WTC11 (cell line): ENCODE measurements at regions not wholly inside any gene's neighbourhood (a gene's known extent, or its start where the extent isn't known, plus 50 kb on each side); places are given as distances from the start of the nearest gene placed in this dataset.

Experiments
- ATAC-seq: fragments of 200-7000 bp; cut with Tn5 transposase; 2 replicates; pipeline ENCODE4 v1.10.0; 2021; ENCODE audit warnings: mild to moderate bottlenecking, moderate library complexity
- CTCF ChIA-PET: fragments of 300-600 bp; sonication (Branson Sonifier 250); formaldehyde crosslinking; loops from one replicate; lab custom pipeline; 2021; ENCODE audit warnings: antibody characterized with exemption; lab: Charles Lee
- POLR2A ChIA-PET: fragments of 350-600 bp; sonication (Branson Sonifier 250); formaldehyde crosslinking; loops from one replicate; lab custom pipeline; 2021; ENCODE audit warnings: antibody characterized with exemption; lab: Charles Lee
- DNase-seq: peaks from one replicate; pipeline ENCODE4 v3.0.0; 2021; ENCODE audit warnings: low spot score
- H3K27ac Mint-ChIP-seq: 2 replicates; pipeline ENCODE4 v1.8.0; 2021; ENCODE audit warnings: mixed read lengths
- H3K27me3 Mint-ChIP-seq: 2 replicates; pipeline ENCODE4 v1.8.0; 2021; ENCODE audit warnings: low read depth, mild to moderate bottlenecking, moderate library complexity, mixed read lengths
- H3K36me3 Mint-ChIP-seq: 2 replicates; pipeline ENCODE4 v1.8.0; 2021; ENCODE audit warnings: mixed read lengths
- H3K4me1 Mint-ChIP-seq: 2 replicates; pipeline ENCODE4 v1.8.0; 2022; ENCODE audit warnings: mixed read lengths
- H3K4me3 Mint-ChIP-seq: 2 replicates; pipeline ENCODE4 v1.8.0; 2021; ENCODE audit warnings: mild to moderate bottlenecking, moderate library complexity, mixed read lengths
- H3K9me3 Mint-ChIP-seq: 2 replicates; pipeline ENCODE4 v1.8.0; 2021; ENCODE audit warnings: mixed read lengths
- CBFB ChIP-seq: sonication (generic); formaldehyde crosslinking; IDR thresholded peaks from 2 replicates; pipeline ENCODE4 v1.8.1; 2022; ENCODE audit warnings: mild to moderate bottlenecking, low read depth, missing genetic modification reagents
- ELF4 ChIP-seq: sonication (generic); formaldehyde crosslinking; IDR thresholded peaks from 2 replicates; pipeline ENCODE4 v1.8.1; 2022; ENCODE audit warnings: low read depth, mild to moderate bottlenecking, moderate library complexity, missing genetic modification reagents
- EMX1 ChIP-seq: fragments of 250-450 bp; sonication (Bioruptor Pico); IDR thresholded peaks from 2 replicates; pipeline ENCODE4 v1.8.0; 2021; ENCODE audit warnings: mild to moderate bottlenecking
- GRHL2 ChIP-seq: fragments of 250-450 bp; sonication (Bioruptor Pico); IDR thresholded peaks from 2 replicates; pipeline ENCODE4 v1.8.0; 2022; ENCODE audit warnings: mild to moderate bottlenecking, moderate library complexity; ENCODE audit not compliant: insufficient replicate concordance, severe bottlenecking
- HMGA2 ChIP-seq: fragments of 250-450 bp; sonication (Bioruptor Pico); IDR thresholded peaks from 2 replicates; pipeline ENCODE4 v1.4.0; 2021; ENCODE audit warnings: mild to moderate bottlenecking, moderate library complexity
- MYBL2 ChIP-seq: sonication (generic); formaldehyde crosslinking; IDR thresholded peaks from 2 replicates; pipeline ENCODE4 v1.8.1; 2023; ENCODE audit warnings: mild to moderate bottlenecking, moderate library complexity, missing genetic modification reagents
- NR1H2 ChIP-seq: sonication (generic); formaldehyde crosslinking; IDR thresholded peaks from 2 replicates; pipeline ENCODE4 v1.9.0; 2021; ENCODE audit warnings: mild to moderate bottlenecking, moderate library complexity, missing genetic modification reagents
- NR3C1 ChIP-seq: sonication (generic); formaldehyde crosslinking; conservative IDR thresholded peaks from 2 replicates; pipeline ENCODE4 v1.8.1; 2023; ENCODE audit warnings: low read depth, mild to moderate bottlenecking, missing genetic modification reagents
- TEAD4 ChIP-seq: sonication (generic); formaldehyde crosslinking; IDR thresholded peaks from 2 replicates; pipeline ENCODE4 v1.8.0; 2022; ENCODE audit warnings: mild to moderate bottlenecking, missing genetic modification reagents
- ZBTB21 ChIP-seq: sonication (generic); formaldehyde crosslinking; IDR thresholded peaks from 2 replicates; pipeline ENCODE4 v1.8.1; 2023; ENCODE audit warnings: mild to moderate bottlenecking, missing genetic modification reagents, borderline replicate concordance
- ZNF219 ChIP-seq: sonication (generic); formaldehyde crosslinking; IDR thresholded peaks from 2 replicates; pipeline ENCODE4 v1.8.0; 2023; ENCODE audit warnings: missing genetic modification reagents, mild to moderate bottlenecking, borderline replicate concordance
- ZNF416 ChIP-seq: fragments of 250-450 bp; sonication (Bioruptor Pico); IDR thresholded peaks from 2 replicates; pipeline ENCODE4 v1.9.0; 2021; ENCODE audit warnings: mild to moderate bottlenecking, inconsistent platforms
- ZNF671 ChIP-seq: fragments of 250-450 bp; sonication (Bioruptor Pico); IDR thresholded peaks from 2 replicates; pipeline ENCODE4 v1.8.0; 2021; ENCODE audit warnings: mild to moderate bottlenecking
- TF ChIP-seq, protein P1 (sequence below): sonication (generic); formaldehyde crosslinking; IDR thresholded peaks from 2 replicates; pipeline ENCODE4 v1.8.0; 2022; ENCODE audit warnings: mild to moderate bottlenecking, missing genetic modification reagents
- TF ChIP-seq, protein P2 (sequence below): fragments of 250-450 bp; sonication (Bioruptor Pico); IDR thresholded peaks from 2 replicates; pipeline ENCODE4 v1.9.0; 2021; ENCODE audit warnings: moderate library complexity, mild to moderate bottlenecking, inconsistent platforms, borderline replicate concordance
- TF ChIP-seq, protein P3 (sequence below): sonication (generic); formaldehyde crosslinking; conservative IDR thresholded peaks from 2 replicates; pipeline ENCODE4 v1.8.1; 2023; ENCODE audit warnings: mild to moderate bottlenecking, low read depth, missing genetic modification reagents, moderate library complexity
- TF ChIP-seq, protein P4 (sequence below): fragments of 250-450 bp; sonication (Bioruptor Pico); IDR thresholded peaks from 2 replicates; pipeline ENCODE4 v1.9.0; 2021; ENCODE audit warnings: mild to moderate bottlenecking
- TF ChIP-seq, protein P5 (sequence below): sonication (generic); formaldehyde crosslinking; IDR thresholded peaks from 2 replicates; pipeline ENCODE4 v1.8.1; 2023; ENCODE audit warnings: mild to moderate bottlenecking, moderate library complexity, missing genetic modification reagents
- TF ChIP-seq, protein P6 (sequence below): fragments of 200-600 bp; IDR thresholded peaks from 2 replicates; pipeline ENCODE4 v1.8.0; 2022; ENCODE audit warnings: antibody characterized with exemption
- TF ChIP-seq, protein P7 (sequence below): sonication (generic); formaldehyde crosslinking; conservative IDR thresholded peaks from 2 replicates; pipeline ENCODE4 v1.8.1; 2022; ENCODE audit warnings: mild to moderate bottlenecking, missing genetic modification reagents
- TF ChIP-seq, protein P8 (sequence below): sonication (generic); formaldehyde crosslinking; IDR thresholded peaks from 2 replicates; pipeline ENCODE4 v1.8.1; 2023; ENCODE audit warnings: mild to moderate bottlenecking, missing genetic modification reagents, moderate library complexity
- TF ChIP-seq, protein P9 (sequence below): sonication (generic); formaldehyde crosslinking; IDR thresholded peaks from 2 replicates; pipeline ENCODE4 v1.8.0; 2022; ENCODE audit warnings: missing genetic modification reagents

DNA sequence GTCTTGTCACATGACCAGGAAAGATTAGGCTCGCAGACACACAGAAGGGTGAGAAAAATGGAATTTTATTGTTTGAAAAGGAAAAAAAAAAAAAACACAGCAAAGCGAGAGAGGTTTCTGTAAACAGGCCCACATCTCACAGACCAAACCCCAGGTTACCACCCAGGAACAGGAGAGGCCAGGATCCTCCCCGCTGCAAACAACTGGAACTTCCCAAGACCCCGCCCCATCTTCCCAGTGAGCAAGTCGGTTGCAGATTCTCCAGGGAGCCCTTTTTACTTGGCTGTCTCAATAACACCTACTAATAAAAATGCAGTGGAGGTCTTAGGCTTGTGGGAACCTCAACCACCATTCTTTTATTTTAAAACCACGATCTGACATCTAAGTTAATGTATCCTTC is 84.7 kb upstream of the ETS2 start:
- peak; percentile 19 for DNase-seq
- peaks cover 9% of the 10 kb centered on the region for H3K4me1 Mint-ChIP-seq
- H3K4me3 Mint-ChIP-seq, result no peak overlapping the region
- H3K36me3 Mint-ChIP-seq, result peaks cover 13% of the 10 kb centered on the region
- H3K9me3 Mint-ChIP-seq, result peaks cover 24% of the 10 kb centered on the region
- no peaks in the 10 kb centered on the region for H3K27me3 Mint-ChIP-seq
- no peak overlapping the region for H3K27ac Mint-ChIP-seq
- ChIA-PET POLR2A (no interaction called here), CTCF (interaction anchor here (1.2 to 2.1 kb wide), 3 partner anchors 30 to 405 kb away, joined by 3 to 5 read pairs (median 4); no protein-coding TSS in a partner anchor)
- ATAC-seq, result peak; percentile 53; the same call in 1 of the 2 replicates
- TF ChIP-seq, protein P1, sequence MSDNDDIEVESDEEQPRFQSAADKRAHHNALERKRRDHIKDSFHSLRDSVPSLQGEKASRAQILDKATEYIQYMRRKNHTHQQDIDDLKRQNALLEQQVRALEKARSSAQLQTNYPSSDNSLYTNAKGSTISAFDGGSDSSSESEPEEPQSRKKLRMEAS (CRISPR knock-in tag), result no peak
- TF ChIP-seq ZBTB21 (CRISPR knock-in tag) (no peak), HMGA2 (CRISPR knock-in tag) (no peak), MYBL2 (CRISPR knock-in tag) (no peak), EMX1 (no peak)
- TF ChIP-seq, protein P2, sequence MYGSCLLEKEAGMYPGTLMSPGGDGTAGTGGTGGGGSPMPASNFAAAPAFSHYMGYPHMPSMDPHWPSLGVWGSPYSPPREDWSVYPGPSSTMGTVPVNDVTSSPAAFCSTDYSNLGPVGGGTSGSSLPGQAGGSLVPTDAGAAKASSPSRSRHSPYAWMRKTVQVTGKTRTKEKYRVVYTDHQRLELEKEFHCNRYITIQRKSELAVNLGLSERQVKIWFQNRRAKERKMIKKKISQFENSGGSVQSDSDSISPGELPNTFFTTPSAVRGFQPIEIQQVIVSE (CRISPR knock-in tag), result no peak

DNA sequence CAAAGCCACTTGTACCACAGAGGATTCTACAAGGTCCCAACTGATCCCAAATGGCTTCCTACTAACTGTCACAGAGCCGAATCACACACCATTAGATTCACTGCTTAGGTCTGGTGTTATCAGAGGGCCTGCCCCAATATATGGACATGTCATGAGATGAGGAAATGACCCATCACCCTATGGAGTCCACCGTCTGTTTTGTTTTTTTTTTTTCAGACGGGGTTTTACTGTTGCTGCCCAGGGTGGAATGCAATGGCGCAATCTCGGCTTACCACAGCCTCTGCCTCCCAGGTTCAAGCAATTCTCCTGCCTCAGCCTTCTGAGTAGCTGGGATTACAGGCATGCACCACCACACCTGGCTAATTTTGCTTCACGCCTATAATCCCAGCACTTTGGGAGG is 83.8 kb upstream of the ETS2 start:
- H3K4me1 Mint-ChIP-seq, result peaks cover 9% of the 10 kb centered on the region
- no peak overlapping the region for H3K27ac Mint-ChIP-seq
- H3K27me3 Mint-ChIP-seq, result no peaks in the 10 kb centered on the region
- peaks cover 25% of the 10 kb centered on the region for H3K9me3 Mint-ChIP-seq
- ChIA-PET CTCF (interaction anchor here (1.0 to 2.1 kb wide), 3 partner anchors 10 to 404 kb away, joined by 3 to 5 read pairs (median 4); no protein-coding TSS in a partner anchor), POLR2A (no interaction called here)
- DNase-seq (no peak), ATAC-seq (no peak)
- no peak overlapping the region for H3K4me3 Mint-ChIP-seq
- peaks cover 13% of the 10 kb centered on the region for H3K36me3 Mint-ChIP-seq
- TF ChIP-seq, protein P3, sequence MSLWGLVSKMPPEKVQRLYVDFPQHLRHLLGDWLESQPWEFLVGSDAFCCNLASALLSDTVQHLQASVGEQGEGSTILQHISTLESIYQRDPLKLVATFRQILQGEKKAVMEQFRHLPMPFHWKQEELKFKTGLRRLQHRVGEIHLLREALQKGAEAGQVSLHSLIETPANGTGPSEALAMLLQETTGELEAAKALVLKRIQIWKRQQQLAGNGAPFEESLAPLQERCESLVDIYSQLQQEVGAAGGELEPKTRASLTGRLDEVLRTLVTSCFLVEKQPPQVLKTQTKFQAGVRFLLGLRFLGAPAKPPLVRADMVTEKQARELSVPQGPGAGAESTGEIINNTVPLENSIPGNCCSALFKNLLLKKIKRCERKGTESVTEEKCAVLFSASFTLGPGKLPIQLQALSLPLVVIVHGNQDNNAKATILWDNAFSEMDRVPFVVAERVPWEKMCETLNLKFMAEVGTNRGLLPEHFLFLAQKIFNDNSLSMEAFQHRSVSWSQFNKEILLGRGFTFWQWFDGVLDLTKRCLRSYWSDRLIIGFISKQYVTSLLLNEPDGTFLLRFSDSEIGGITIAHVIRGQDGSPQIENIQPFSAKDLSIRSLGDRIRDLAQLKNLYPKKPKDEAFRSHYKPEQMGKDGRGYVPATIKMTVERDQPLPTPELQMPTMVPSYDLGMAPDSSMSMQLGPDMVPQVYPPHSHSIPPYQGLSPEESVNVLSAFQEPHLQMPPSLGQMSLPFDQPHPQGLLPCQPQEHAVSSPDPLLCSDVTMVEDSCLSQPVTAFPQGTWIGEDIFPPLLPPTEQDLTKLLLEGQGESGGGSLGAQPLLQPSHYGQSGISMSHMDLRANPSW (CRISPR knock-in tag), result no peak
- TF ChIP-seq NR3C1 (CRISPR knock-in tag) (no peak), CBFB (CRISPR knock-in tag) (no peak), ELF4 (CRISPR knock-in tag) (no peak), ZNF671 (CRISPR knock-in tag) (no peak), ZNF416 (CRISPR knock-in tag) (no peak), TEAD4 (CRISPR knock-in tag) (no peak), ZNF219 (no peak), GRHL2 (CRISPR knock-in tag) (no peak), EMX1 (no peak), NR1H2 (CRISPR knock-in tag) (no peak)
- TF ChIP-seq, protein P4, sequence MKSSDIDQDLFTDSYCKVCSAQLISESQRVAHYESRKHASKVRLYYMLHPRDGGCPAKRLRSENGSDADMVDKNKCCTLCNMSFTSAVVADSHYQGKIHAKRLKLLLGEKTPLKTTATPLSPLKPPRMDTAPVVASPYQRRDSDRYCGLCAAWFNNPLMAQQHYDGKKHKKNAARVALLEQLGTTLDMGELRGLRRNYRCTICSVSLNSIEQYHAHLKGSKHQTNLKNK (CRISPR knock-in tag), result no peak
- TF ChIP-seq, protein P5, sequence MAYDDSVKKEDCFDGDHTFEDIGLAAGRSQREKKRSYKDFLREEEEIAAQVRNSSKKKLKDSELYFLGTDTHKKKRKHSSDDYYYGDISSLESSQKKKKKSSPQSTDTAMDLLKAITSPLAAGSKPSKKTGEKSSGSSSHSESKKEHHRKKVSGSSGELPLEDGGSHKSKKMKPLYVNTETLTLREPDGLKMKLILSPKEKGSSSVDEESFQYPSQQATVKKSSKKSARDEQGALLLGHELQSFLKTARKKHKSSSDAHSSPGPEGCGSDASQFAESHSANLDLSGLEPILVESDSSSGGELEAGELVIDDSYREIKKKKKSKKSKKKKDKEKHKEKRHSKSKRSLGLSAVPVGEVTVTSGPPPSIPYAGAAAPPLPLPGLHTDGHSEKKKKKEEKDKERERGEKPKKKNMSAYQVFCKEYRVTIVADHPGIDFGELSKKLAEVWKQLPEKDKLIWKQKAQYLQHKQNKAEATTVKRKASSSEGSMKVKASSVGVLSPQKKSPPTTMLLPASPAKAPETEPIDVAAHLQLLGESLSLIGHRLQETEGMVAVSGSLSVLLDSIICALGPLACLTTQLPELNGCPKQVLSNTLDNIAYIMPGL (CRISPR knock-in tag), result no peak
- TF ChIP-seq, protein P6, sequence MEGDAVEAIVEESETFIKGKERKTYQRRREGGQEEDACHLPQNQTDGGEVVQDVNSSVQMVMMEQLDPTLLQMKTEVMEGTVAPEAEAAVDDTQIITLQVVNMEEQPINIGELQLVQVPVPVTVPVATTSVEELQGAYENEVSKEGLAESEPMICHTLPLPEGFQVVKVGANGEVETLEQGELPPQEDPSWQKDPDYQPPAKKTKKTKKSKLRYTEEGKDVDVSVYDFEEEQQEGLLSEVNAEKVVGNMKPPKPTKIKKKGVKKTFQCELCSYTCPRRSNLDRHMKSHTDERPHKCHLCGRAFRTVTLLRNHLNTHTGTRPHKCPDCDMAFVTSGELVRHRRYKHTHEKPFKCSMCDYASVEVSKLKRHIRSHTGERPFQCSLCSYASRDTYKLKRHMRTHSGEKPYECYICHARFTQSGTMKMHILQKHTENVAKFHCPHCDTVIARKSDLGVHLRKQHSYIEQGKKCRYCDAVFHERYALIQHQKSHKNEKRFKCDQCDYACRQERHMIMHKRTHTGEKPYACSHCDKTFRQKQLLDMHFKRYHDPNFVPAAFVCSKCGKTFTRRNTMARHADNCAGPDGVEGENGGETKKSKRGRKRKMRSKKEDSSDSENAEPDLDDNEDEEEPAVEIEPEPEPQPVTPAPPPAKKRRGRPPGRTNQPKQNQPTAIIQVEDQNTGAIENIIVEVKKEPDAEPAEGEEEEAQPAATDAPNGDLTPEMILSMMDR, result no peak
- TF ChIP-seq, protein P7, sequence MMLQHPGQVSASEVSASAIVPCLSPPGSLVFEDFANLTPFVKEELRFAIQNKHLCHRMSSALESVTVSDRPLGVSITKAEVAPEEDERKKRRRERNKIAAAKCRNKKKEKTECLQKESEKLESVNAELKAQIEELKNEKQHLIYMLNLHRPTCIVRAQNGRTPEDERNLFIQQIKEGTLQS (CRISPR knock-in tag), result no peak
- TF ChIP-seq, protein P8, sequence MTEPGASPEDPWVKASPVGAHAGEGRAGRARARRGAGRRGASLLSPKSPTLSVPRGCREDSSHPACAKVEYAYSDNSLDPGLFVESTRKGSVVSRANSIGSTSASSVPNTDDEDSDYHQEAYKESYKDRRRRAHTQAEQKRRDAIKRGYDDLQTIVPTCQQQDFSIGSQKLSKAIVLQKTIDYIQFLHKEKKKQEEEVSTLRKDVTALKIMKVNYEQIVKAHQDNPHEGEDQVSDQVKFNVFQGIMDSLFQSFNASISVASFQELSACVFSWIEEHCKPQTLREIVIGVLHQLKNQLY (CRISPR knock-in tag), result no peak
- TF ChIP-seq, protein P9, sequence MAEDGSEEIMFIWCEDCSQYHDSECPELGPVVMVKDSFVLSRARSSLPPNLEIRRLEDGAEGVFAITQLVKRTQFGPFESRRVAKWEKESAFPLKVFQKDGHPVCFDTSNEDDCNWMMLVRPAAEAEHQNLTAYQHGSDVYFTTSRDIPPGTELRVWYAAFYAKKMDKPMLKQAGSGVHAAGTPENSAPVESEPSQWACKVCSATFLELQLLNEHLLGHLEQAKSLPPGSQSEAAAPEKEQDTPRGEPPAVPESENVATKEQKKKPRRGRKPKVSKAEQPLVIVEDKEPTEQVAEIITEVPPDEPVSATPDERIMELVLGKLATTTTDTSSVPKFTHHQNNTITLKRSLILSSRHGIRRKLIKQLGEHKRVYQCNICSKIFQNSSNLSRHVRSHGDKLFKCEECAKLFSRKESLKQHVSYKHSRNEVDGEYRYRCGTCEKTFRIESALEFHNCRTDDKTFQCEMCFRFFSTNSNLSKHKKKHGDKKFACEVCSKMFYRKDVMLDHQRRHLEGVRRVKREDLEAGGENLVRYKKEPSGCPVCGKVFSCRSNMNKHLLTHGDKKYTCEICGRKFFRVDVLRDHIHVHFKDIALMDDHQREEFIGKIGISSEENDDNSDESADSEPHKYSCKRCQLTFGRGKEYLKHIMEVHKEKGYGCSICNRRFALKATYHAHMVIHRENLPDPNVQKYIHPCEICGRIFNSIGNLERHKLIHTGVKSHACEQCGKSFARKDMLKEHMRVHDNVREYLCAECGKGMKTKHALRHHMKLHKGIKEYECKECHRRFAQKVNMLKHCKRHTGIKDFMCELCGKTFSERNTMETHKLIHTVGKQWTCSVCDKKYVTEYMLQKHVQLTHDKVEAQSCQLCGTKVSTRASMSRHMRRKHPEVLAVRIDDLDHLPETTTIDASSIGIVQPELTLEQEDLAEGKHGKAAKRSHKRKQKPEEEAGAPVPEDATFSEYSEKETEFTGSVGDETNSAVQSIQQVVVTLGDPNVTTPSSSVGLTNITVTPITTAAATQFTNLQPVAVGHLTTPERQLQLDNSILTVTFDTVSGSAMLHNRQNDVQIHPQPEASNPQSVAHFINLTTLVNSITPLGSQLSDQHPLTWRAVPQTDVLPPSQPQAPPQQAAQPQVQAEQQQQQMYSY (CRISPR knock-in tag), result no peak
